A549 (cell line): ENCODE measurements at regions not wholly inside any gene's neighbourhood (a gene's known extent, or its start where the extent isn't known, plus 50 kb on each side); places are given as distances from the start of the nearest gene placed in this dataset.

ENCODE experiments used
- BHLHE40 ChIP-seq: IDR thresholded peaks from 2 replicates; pipeline ENCODE4 v1.6.1; 2012; ENCODE audit warnings: low read depth, low read length, inconsistent platforms
- CHD4 ChIP-seq: fragments of 200-600 bp; sonication (generic); IDR thresholded peaks from 2 replicates; pipeline ENCODE4 v1.6.1; 2016; ENCODE audit warnings: antibody characterized with exemption, mild to moderate bottlenecking, borderline replicate concordance
- EP300 ChIP-seq, 2 experiments: fragments of >200 bp; sonication (Bioruptor Twin); formaldehyde crosslinking; IDR thresholded peaks; 2 replicates in 1 of 2; 3 replicates in 1 of 2; pipeline ENCODE4 v1.6.1; 2016 to 2017
- TF ChIP-seq, protein P1 (sequence below): fragments of >200 bp; sonication (Bioruptor Twin); formaldehyde crosslinking; IDR thresholded peaks from 3 replicates; pipeline ENCODE4 v1.5.1; 2016

DNA sequence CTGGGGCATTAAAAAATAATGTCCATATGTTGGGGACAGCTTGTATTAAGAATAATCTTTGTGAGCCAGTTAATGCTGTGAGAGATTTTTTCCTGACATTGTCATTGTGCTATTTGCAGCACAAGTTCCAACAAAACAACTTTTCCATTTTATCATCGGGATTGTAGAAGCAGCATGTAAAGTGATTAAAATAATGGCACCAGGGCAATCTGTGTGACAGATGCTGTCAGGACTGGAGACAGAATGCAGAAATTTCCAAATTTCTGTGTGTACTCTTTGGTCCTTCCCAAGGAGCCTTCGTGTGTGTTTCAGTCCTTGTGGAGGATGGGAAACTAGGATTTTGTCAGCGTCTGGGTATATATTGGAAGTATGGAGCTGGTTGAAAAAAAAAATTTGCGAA, 101.5 kb upstream of the LIMCH1 start:
- TF ChIP-seq, protein P1, sequence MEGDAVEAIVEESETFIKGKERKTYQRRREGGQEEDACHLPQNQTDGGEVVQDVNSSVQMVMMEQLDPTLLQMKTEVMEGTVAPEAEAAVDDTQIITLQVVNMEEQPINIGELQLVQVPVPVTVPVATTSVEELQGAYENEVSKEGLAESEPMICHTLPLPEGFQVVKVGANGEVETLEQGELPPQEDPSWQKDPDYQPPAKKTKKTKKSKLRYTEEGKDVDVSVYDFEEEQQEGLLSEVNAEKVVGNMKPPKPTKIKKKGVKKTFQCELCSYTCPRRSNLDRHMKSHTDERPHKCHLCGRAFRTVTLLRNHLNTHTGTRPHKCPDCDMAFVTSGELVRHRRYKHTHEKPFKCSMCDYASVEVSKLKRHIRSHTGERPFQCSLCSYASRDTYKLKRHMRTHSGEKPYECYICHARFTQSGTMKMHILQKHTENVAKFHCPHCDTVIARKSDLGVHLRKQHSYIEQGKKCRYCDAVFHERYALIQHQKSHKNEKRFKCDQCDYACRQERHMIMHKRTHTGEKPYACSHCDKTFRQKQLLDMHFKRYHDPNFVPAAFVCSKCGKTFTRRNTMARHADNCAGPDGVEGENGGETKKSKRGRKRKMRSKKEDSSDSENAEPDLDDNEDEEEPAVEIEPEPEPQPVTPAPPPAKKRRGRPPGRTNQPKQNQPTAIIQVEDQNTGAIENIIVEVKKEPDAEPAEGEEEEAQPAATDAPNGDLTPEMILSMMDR = no peak
- TF ChIP-seq EP300 (IDR thresholded peaks at IDR 0.05) (no peak), CHD4 (no peak), BHLHE40 (no peak)
